Karpas-422 (cell line): ENCODE measurements at regions not wholly inside any gene's neighbourhood (a gene's known extent, or its start where the extent isn't known, plus 50 kb on each side); places are given as distances from the start of the nearest gene placed in this dataset.

Source experiments
- DNase-seq: peaks from one replicate; pipeline ENCODE4 v3.0.0-alpha.2; 2015
- H2AFZ ChIP-seq: fragments of 200-600 bp; sonication (generic); 2 replicates; pipeline ENCODE4 v1.6.1; 2014; ENCODE audit warnings: antibody characterized with exemption, low read length, mixed read lengths
- H3K27ac ChIP-seq: fragments of 200-600 bp; sonication (generic); 2 replicates; pipeline ENCODE4 v1.5.1; 2014; ENCODE audit warnings: mild to moderate bottlenecking, low read length, moderate library complexity
- H3K27me3 ChIP-seq: fragments of 200-600 bp; sonication (generic); 2 replicates; pipeline ENCODE4 v1.6.1; 2014; ENCODE audit warnings: low read length, mixed read lengths
- H3K36me3 ChIP-seq: fragments of 200-600 bp; sonication (generic); 2 replicates; pipeline ENCODE4 v1.6.1; 2014; ENCODE audit warnings: low read length, mixed read lengths; ENCODE audit not compliant: insufficient read depth
- H3K4me1 ChIP-seq: fragments of 200-600 bp; sonication (generic); 2 replicates; pipeline ENCODE4 v1.6.1; 2014; ENCODE audit warnings: mild to moderate bottlenecking, low read length, mixed read lengths
- H3K4me2 ChIP-seq: fragments of 200-600 bp; sonication (generic); 2 replicates; pipeline ENCODE4 v1.6.1; 2014; ENCODE audit warnings: low read length, low read depth, mild to moderate bottlenecking; ENCODE audit not compliant: poor library complexity, severe bottlenecking
- H3K4me3 ChIP-seq: fragments of 200-600 bp; sonication (generic); 2 replicates; pipeline ENCODE4 v1.5.1; 2014; ENCODE audit warnings: mild to moderate bottlenecking, antibody characterized with exemption, low read length, mixed read lengths
- H3K79me2 ChIP-seq: fragments of 200-600 bp; sonication (generic); 2 replicates; pipeline ENCODE4 v1.6.1; 2014; ENCODE audit warnings: mild to moderate bottlenecking, low read length, mixed read lengths
- H3K9ac ChIP-seq: fragments of 200-600 bp; sonication (generic); 2 replicates; pipeline ENCODE4 v1.6.0; 2014; ENCODE audit warnings: low read length
- H3K9me2 ChIP-seq: fragments of 200-600 bp; sonication (generic), shearing (Covaris generic); replicated peaks from 2 replicates; pipeline ENCODE4 v1.6.0; 2014; ENCODE audit warnings: mild to moderate bottlenecking, low read length, moderate library complexity; ENCODE audit not compliant: insufficient read depth
- H3K9me3 ChIP-seq: fragments of 300-700, 200-600 bp; sonication (generic); 2 replicates; pipeline ENCODE4 v1.6.1; 2014; ENCODE audit warnings: low read length, mixed read lengths
- H4K20me1 ChIP-seq: fragments of 200-600 bp; sonication (generic); 2 replicates; pipeline ENCODE4 v1.6.1; 2014; ENCODE audit warnings: mild to moderate bottlenecking, antibody characterized with exemption, low read length, low read depth; ENCODE audit not compliant: insufficient read depth

- Histone ChIP-seq H3K4me3 (no peak overlapping the region), H3K9ac (no peak overlapping the region), H3K9me2 (no peaks in the 10 kb centered on the region), H3K9me3 (no peaks in the 10 kb centered on the region), H2AFZ (no peak overlapping the region), H3K4me2 (no peak overlapping the region), H3K4me1 (no peaks in the 10 kb centered on the region), H3K27ac (no peak overlapping the region), H3K27me3 (no peaks in the 10 kb centered on the region), H4K20me1 (no peaks in the 10 kb centered on the region), H3K36me3 (no peaks in the 10 kb centered on the region), H3K79me2 (no peaks in the 10 kb centered on the region)
- no peak for DNase-seq
Measured at GRCh38 chr1:68378296-68379084, 71.3 kb downstream of the RPE65 start.

- Histone ChIP-seq H3K4me2 (no peak overlapping the region), H3K9ac (no peak overlapping the region)
Measured at GRCh38 chr1:68377098-68377497, 72.7 kb downstream of the RPE65 start.

GRCh38 chr1:68376441-68376840 is 73.3 kb downstream of the RPE65 start:
- Histone ChIP-seq H3K4me2 (no peak overlapping the region), H3K9me3 (no peaks in the 10 kb centered on the region), H3K79me2 (no peaks in the 10 kb centered on the region), H3K27me3 (no peaks in the 10 kb centered on the region), H3K4me3 (no peak overlapping the region), H3K9me2 (no peaks in the 10 kb centered on the region), H4K20me1 (no peaks in the 10 kb centered on the region), H2AFZ (no peak overlapping the region), H3K36me3 (no peaks in the 10 kb centered on the region), H3K9ac (no peak overlapping the region), H3K27ac (no peak overlapping the region), H3K4me1 (no peaks in the 10 kb centered on the region)
- no peak for DNase-seq

More at GRCh38 chr1:68377098-68377497, 72.7 kb downstream of the RPE65 start:
- no peak for DNase-seq
- Histone ChIP-seq H3K27ac (no peak overlapping the region), H3K9me3 (no peaks in the 10 kb centered on the region), H3K4me3 (no peak overlapping the region), H3K9me2 (no peaks in the 10 kb centered on the region), H3K27me3 (no peaks in the 10 kb centered on the region), H3K79me2 (no peaks in the 10 kb centered on the region), H2AFZ (no peak overlapping the region), H3K36me3 (no peaks in the 10 kb centered on the region), H3K4me1 (no peaks in the 10 kb centered on the region), H4K20me1 (no peaks in the 10 kb centered on the region)

- no peaks in the 10 kb centered on the region for H3K9me2 ChIP-seq
- H3K79me2 ChIP-seq = no peaks in the 10 kb centered on the region
- H3K4me2 ChIP-seq = no peak overlapping the region
- H3K36me3 ChIP-seq = no peaks in the 10 kb centered on the region
- no peaks in the 10 kb centered on the region for H3K4me1 ChIP-seq
- H3K27ac ChIP-seq = no peak overlapping the region
- no peak overlapping the region for H2AFZ ChIP-seq
- DNase-seq = no peak
- H3K4me3 ChIP-seq = no peak overlapping the region
- no peak overlapping the region for H3K9ac ChIP-seq
- no peaks in the 10 kb centered on the region for H4K20me1 ChIP-seq
- H3K27me3 ChIP-seq = no peaks in the 10 kb centered on the region
- no peaks in the 10 kb centered on the region for H3K9me3 ChIP-seq
Measured at GRCh38 chr1:68375919-68376318, 73.8 kb downstream of the RPE65 start.

- H3K4me1 ChIP-seq = no peaks in the 10 kb centered on the region
- no peak overlapping the region for H3K4me2 ChIP-seq
- H3K36me3 ChIP-seq = no peaks in the 10 kb centered on the region
- no peak overlapping the region for H2AFZ ChIP-seq
- H3K9ac ChIP-seq = no peak overlapping the region
- no peaks in the 10 kb centered on the region for H3K27me3 ChIP-seq
- H3K9me3 ChIP-seq = no peaks in the 10 kb centered on the region
- H3K79me2 ChIP-seq = no peaks in the 10 kb centered on the region
- H3K9me2 ChIP-seq = no peaks in the 10 kb centered on the region
- no peak overlapping the region for H3K4me3 ChIP-seq
- no peak for DNase-seq
- no peaks in the 10 kb centered on the region for H4K20me1 ChIP-seq
- H3K27ac ChIP-seq = no peak overlapping the region
Measured at GRCh38 chr1:68373173-68373572, 76.6 kb downstream of the RPE65 start.

GRCh38 chr1:68372487-68372886 is 77.3 kb downstream of the RPE65 start:
- Histone ChIP-seq H2AFZ (no peak overlapping the region), H3K36me3 (no peaks in the 10 kb centered on the region)

GRCh38 chr1:68370101-68370915 is 79.4 kb downstream of the RPE65 start:
- Histone ChIP-seq H3K4me1 (no peaks in the 10 kb centered on the region), H3K9me2 (no peaks in the 10 kb centered on the region), H3K9me3 (no peaks in the 10 kb centered on the region), H3K36me3 (no peaks in the 10 kb centered on the region), H3K9ac (no peak overlapping the region), H4K20me1 (no peaks in the 10 kb centered on the region), H3K27ac (no peak overlapping the region), H2AFZ (no peak overlapping the region), H3K27me3 (no peaks in the 10 kb centered on the region), H3K79me2 (no peaks in the 10 kb centered on the region), H3K4me3 (no peak overlapping the region), H3K4me2 (no peak overlapping the region)
- no peak for DNase-seq

More at GRCh38 chr1:68372487-68372886, 77.3 kb downstream of the RPE65 start:
- no peaks in the 10 kb centered on the region for H4K20me1 ChIP-seq
- no peak for DNase-seq
- H3K9ac ChIP-seq = no peak overlapping the region
- no peak overlapping the region for H3K27ac ChIP-seq
- H3K4me2 ChIP-seq = no peak overlapping the region
- H3K4me1 ChIP-seq = no peaks in the 10 kb centered on the region
- no peak overlapping the region for H3K4me3 ChIP-seq
- H3K9me2 ChIP-seq = no peaks in the 10 kb centered on the region
- no peaks in the 10 kb centered on the region for H3K9me3 ChIP-seq
- no peaks in the 10 kb centered on the region for H3K79me2 ChIP-seq
- H3K27me3 ChIP-seq = no peaks in the 10 kb centered on the region

- no peaks in the 10 kb centered on the region for H4K20me1 ChIP-seq
- no peaks in the 10 kb centered on the region for H3K79me2 ChIP-seq
- no peak overlapping the region for H3K4me2 ChIP-seq
- H2AFZ ChIP-seq = no peak overlapping the region
- H3K4me1 ChIP-seq = no peaks in the 10 kb centered on the region
- H3K36me3 ChIP-seq = no peaks in the 10 kb centered on the region
- DNase-seq = no peak
- H3K9me3 ChIP-seq = no peaks in the 10 kb centered on the region
- no peak overlapping the region for H3K4me3 ChIP-seq
- H3K9ac ChIP-seq = no peak overlapping the region
- no peak overlapping the region for H3K27ac ChIP-seq
- no peaks in the 10 kb centered on the region for H3K27me3 ChIP-seq
- no peaks in the 10 kb centered on the region for H3K9me2 ChIP-seq
Measured at GRCh38 chr1:68366572-68366971, 83.2 kb downstream of the RPE65 start.
